Kidney tubule cell (primary cell): ENCODE measurements at regions not wholly inside any gene's neighbourhood (a gene's known extent, or its start where the extent isn't known, plus 50 kb on each side); places are given as distances from the start of the nearest gene placed in this dataset.

Experiments
- DNase-seq: peaks from one replicate; pipeline ENCODE4 v3.0.0-alpha.2; 2018; ENCODE audit warnings: low spot score

- no peak for DNase-seq
Observed at GRCh38 chrX:51798701-51799100, 55.5 kb downstream of the GSPT2 start.

DNA sequence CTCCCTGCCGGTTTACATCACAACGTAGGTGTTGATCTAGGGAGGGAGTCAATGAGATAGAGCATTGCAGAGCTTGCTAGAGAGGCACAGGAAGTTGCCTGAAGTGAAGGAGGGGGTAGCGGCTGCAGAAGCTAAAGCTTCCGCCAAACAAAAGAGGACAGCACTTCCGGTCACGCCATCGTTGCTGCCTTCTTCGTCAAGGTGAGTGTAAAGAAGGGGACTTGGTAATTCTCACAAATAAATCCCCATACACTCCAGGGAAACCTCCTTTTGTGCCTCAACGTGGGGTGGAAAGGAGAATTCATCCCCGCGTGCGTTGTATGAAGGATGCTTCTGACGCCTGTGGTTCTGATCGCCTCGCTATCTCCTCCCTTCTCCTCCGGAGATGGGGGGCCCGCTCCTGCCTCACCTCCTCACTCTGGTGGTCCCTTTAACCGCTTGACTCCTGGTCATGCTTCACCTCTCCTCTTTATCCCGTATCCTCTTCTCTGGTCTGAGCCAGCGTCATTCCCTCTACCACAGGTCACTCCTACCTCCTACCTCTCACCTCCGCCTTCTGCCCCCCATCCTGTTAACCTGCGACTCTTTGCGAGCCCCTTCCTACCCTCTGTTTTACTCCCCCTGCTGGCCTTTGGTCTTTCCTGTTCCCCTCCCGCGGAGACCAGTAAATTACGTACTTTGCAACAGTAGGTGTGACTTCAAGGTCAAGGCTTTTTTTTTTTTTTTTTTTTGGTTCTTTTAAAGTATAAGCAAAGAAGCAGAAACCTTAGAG is 59.9 kb downstream of the GSPT2 start:
- DNase-seq, result peak; percentile 68

- no peak for DNase-seq
Observed at GRCh38 chrX:51803833-51804232, 60.6 kb downstream of the GSPT2 start.

DNA sequence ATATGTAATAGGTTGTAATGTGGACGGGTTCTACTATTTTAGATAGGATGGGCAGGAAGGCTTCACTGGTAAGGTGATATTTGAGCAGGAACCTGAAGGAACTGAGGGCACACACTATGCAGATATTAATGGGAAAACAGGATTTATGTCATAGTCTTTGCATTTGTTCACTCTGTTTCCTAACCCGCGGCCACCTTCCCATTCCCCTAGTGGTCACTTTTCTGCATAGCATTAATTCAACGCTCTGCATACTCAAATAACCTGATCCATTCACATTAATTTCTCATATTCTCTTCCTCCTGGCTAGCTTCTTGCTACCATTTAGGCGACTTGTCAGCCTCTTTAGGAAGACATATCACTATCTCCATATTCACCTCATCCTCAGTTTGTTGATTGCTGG is 61.5 kb downstream of the GSPT2 start:
- no peak for DNase-seq

DNA sequence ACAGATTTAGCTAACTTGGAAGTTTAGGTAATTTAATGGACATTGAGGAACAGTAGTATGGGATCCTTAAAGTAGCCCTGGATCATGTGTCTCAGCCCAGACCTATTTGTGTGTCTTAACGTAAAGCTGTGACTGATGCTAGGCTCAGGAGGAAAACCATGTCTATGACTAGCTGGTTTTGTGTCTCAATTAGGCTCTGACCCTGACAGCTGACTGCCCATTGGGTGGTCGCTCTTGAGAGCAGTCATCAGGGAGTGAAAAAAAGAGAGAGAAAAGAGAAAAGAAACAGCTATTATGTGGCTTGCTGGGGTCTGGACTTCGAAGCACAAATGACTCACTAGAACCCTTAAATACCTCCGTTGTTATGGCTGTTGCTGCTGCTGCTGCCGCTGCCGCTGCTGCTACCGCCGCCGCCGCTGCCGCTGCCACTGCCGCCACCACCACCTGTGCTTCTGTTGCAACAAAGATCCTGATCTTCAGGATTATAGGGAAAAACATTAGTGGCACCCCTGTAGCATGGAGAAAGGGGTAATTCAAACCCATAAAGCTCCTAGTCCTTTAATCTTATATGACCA is 70.7 kb downstream of the GSPT2 start:
- DNase-seq, result no peak

GRCh38 chrX:51824061-51824460 is 69.4 kb upstream of the MAGED1 start:
- no peak for DNase-seq

GRCh38 chrX:51825436-51825835 is 68.0 kb upstream of the MAGED1 start:
- no peak for DNase-seq

GRCh38 chrX:51834076-51834475 is 59.3 kb upstream of the MAGED1 start:
- DNase-seq, result no peak

DNA sequence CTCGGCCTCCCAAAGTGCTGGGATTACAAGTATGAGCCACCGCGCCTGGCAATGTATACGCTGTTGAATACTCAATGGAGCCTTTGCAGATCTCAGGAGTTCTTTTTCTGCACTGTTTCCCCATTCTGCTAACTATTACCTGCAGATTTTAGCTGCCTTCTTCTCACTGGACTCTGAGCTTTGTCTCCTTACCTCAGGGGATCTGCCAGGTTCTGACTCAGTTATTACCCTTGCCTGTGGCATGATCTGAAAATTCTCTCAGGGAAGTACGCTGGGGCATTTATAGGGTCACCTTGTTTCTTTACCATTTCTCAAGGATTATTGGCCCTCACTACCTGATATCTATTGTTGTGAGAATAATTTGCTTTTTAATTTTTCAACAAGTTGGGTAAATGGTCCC is 56.6 kb upstream of the MAGED1 start:
- no peak for DNase-seq

DNA sequence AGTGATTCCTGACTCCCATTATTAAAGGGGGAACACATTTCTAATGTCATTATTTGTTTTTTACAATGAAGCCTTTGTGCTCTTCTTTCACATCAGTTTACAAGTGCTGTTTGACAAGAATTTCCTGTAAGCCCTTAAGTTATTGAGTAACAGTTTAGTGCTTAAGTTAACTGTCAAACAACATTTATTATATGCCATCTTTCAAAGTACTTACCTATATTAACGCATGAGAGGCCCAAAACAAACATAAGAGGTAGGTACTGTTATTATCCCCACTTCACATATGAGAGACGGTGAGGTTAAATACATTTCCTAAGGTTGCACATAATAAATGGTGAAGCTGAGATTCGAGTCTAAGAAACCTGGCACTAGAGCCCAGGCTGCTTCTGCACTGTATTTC is 56.0 kb upstream of the MAGED1 start:
- peak; percentile 1 for DNase-seq

- DNase-seq, result peak; percentile 3
Observed at GRCh38 chrX:51837921-51838320, 55.5 kb upstream of the MAGED1 start.
